Ovary (tissue), 3 donors: ENCODE measurements at regions not wholly inside any gene's neighbourhood (a gene's known extent, or its start where the extent isn't known, plus 50 kb on each side); places are given as distances from the start of the nearest gene placed in this dataset.

Experiments used
- EP300 ChIP-seq: sonication (generic); formaldehyde crosslinking; IDR thresholded peaks from one replicate; pipeline ENCODE4 v1.6.1; 2017; ENCODE audit warnings: antibody characterized with exemption
- POLR2A ChIP-seq: fragments of 450-650 bp; IDR thresholded peaks from one replicate; pipeline ENCODE4 v1.6.1; 2017; ENCODE audit warnings: antibody characterized with exemption, mild to moderate bottlenecking, moderate library complexity
- TF ChIP-seq, protein P1 (sequence below), 3 donors: fragments of 450-650 bp in 2 of 3; fragments of 200-600 bp in 1 of 3; IDR thresholded peaks; one replicate each; pipeline versions ENCODE4 v1.5.1 to v1.8.0; 2016 to 2022; ENCODE audit warnings: antibody characterized with exemption in 3 of 3, mild to moderate bottlenecking in 1 of 3
- donor health status: DM: no; HTN: no; CAD: no.

DNA sequence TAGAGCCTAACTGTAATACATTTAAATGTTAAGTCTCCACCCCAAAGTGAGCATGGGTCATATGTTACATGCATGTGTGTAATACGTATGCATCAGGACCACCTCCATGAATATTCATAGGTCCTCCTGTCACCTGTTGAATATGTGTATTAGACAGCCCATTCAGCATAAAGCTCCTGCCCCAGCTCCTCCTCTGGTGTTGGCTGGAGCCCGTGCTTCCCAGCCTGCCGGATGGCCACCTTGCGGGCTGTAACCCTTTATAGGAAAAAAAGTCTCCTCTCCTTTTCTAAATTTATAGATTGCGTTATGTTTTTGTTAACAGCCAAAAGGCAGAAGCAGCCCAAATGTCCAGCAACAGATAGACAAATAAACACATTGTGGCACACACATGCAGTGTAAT is 299.5 kb downstream of the MED10 start:
- TF ChIP-seq, protein P1, sequence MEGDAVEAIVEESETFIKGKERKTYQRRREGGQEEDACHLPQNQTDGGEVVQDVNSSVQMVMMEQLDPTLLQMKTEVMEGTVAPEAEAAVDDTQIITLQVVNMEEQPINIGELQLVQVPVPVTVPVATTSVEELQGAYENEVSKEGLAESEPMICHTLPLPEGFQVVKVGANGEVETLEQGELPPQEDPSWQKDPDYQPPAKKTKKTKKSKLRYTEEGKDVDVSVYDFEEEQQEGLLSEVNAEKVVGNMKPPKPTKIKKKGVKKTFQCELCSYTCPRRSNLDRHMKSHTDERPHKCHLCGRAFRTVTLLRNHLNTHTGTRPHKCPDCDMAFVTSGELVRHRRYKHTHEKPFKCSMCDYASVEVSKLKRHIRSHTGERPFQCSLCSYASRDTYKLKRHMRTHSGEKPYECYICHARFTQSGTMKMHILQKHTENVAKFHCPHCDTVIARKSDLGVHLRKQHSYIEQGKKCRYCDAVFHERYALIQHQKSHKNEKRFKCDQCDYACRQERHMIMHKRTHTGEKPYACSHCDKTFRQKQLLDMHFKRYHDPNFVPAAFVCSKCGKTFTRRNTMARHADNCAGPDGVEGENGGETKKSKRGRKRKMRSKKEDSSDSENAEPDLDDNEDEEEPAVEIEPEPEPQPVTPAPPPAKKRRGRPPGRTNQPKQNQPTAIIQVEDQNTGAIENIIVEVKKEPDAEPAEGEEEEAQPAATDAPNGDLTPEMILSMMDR (IDR thresholded peaks at IDR 0.05) = no peak
- no peak for TF ChIP-seq POLR2A
- TF ChIP-seq EP300 = no peak
